HFF-Myc (cell line): ENCODE measurements at regions not wholly inside any gene's neighbourhood (a gene's known extent, or its start where the extent isn't known, plus 50 kb on each side); places are given as distances from the start of the nearest gene placed in this dataset.

ENCODE experiments used
- DNase-seq: peaks from one replicate; pipeline ENCODE4 v3.0.0-alpha.2; 2011; ENCODE audit warnings: low read depth; ENCODE audit errors: extremely low read depth
- H3K4me3 ChIP-seq: replicated peaks from 2 replicates; pipeline ENCODE4 v1.5.1; 2011; ENCODE audit warnings: low read depth, mild to moderate bottlenecking, control low read depth, low read length
- CTCF ChIP-seq: IDR thresholded peaks from 2 replicates; pipeline ENCODE4 v1.5.1; 2012; ENCODE audit warnings: mild to moderate bottlenecking, low read depth, low read length, control low read depth; ENCODE audit errors: missing control alignments

- DNase-seq = no peak
- TF ChIP-seq CTCF = no peak
Observed at GRCh38 chr5:58012102-58012501, 447.8 kb downstream of the PLK2 start.

GRCh38 chr5:58011301-58011700 lies 448.6 kb downstream of the PLK2 start:
- no peak overlapping the region for H3K4me3 ChIP-seq
- DNase-seq = no peak
- TF ChIP-seq CTCF = no peak

More at GRCh38 chr5:58012102-58012501, 447.8 kb downstream of the PLK2 start:
- no peak overlapping the region for H3K4me3 ChIP-seq

- no peak for TF ChIP-seq CTCF
- no peak overlapping the region for H3K4me3 ChIP-seq
- DNase-seq = no peak
Observed at GRCh38 chr5:58009754-58010153, 450.1 kb downstream of the PLK2 start.

- DNase-seq = no peak
- H3K4me3 ChIP-seq = no peak overlapping the region
- TF ChIP-seq CTCF = no peak
Observed at GRCh38 chr5:58002323-58002722, 457.6 kb downstream of the PLK2 start.

- no peak for DNase-seq
- H3K4me3 ChIP-seq = no peak overlapping the region
- TF ChIP-seq CTCF = no peak
Observed at GRCh38 chr5:57993866-57994265, 466.0 kb downstream of the PLK2 start.

- TF ChIP-seq CTCF = no peak
- no peak for DNase-seq
- no peak overlapping the region for H3K4me3 ChIP-seq
Observed at GRCh38 chr5:57989378-57989777, 470.5 kb downstream of the PLK2 start.

- no peak for TF ChIP-seq CTCF
- H3K4me3 ChIP-seq = no peak overlapping the region
- no peak for DNase-seq
Observed at GRCh38 chr5:57988813-57989212, 471.1 kb downstream of the PLK2 start.
